ENCODE measurements at regions not wholly inside any gene's neighbourhood (a gene's known extent, or its start where the extent isn't known, plus 50 kb on each side); places are given as distances from the start of the nearest gene placed in this dataset.

GRCh38 chr6:169902604-169903003 is 151.2 kb downstream of the ERMARD start:
- Histone ChIP-seq H3K4me1 (peaks cover 0 to 4% of the 10 kb centered on the region in 2 donors), H3K4me3 (no peak overlapping the region), H3K36me3 (no peaks in the 10 kb centered on the region), H3K27ac (no peak overlapping the region), H3K9me3 (no peaks in the 10 kb centered on the region), H3K27me3 (no peaks in the 10 kb centered on the region)
- intact Hi-C loops (cut with DNase I; ENCODE audit: low total_unique reads), result no loop called here
- DNase-seq, result no peak
- TF ChIP-seq POLR2A (IDR thresholded peaks at IDR 0.05), result no peak
- TF ChIP-seq CTCF (IDR thresholded peaks at IDR 0.05), result no peak

DNA sequence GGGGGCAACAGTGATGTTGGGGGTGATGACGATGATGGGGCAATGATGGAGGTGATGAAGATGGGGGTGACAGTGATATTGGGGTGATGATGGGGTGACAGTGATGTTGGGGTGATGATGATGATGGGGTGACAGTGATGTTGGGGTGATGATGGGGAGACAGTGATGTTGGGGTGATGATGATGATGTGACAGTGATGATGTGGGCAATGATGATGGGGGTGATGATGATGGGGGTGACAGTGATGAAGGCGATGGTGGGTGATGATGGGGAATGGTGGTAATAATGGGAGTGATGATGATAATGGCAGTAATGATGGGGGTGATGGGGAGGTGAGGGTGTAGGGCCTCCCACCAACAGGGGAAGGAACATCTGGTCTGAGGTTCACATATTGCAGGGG is 150.6 kb downstream of the ERMARD start:
- intact Hi-C loops (cut with DNase I; ENCODE audit: low total_unique reads), result no loop called here
- Histone ChIP-seq H3K36me3 (no peaks in the 10 kb centered on the region), H3K27ac (no peak overlapping the region), H3K4me1 (peaks cover 0 to 4% of the 10 kb centered on the region in 2 donors), H3K4me3 (no peak overlapping the region), H3K9me3 (no peaks in the 10 kb centered on the region), H3K27me3 (no peaks in the 10 kb centered on the region)
- TF ChIP-seq POLR2A (IDR thresholded peaks at IDR 0.05) (no peak), CTCF (IDR thresholded peaks at IDR 0.05) (no peak)
- no peak for DNase-seq

GRCh38 chr6:169899481-169900145 is 148.2 kb downstream of the ERMARD start:
- H3K4me1 ChIP-seq, result no peaks in the 10 kb centered on the region
- H3K36me3 ChIP-seq, result no peaks in the 10 kb centered on the region
- DNase-seq, result no peak
- TF ChIP-seq POLR2A (IDR thresholded peaks at IDR 0.05) (no peak), CTCF (IDR thresholded peaks at IDR 0.05) (no peak)
- intact Hi-C loops (cut with DNase I; ENCODE audit: low total_unique reads), result no loop called here
- no peak overlapping the region for H3K27ac ChIP-seq
- H3K9me3 ChIP-seq, result no peaks in the 10 kb centered on the region
- no peaks in the 10 kb centered on the region for H3K27me3 ChIP-seq
- no peak overlapping the region for H3K4me3 ChIP-seq

DNA sequence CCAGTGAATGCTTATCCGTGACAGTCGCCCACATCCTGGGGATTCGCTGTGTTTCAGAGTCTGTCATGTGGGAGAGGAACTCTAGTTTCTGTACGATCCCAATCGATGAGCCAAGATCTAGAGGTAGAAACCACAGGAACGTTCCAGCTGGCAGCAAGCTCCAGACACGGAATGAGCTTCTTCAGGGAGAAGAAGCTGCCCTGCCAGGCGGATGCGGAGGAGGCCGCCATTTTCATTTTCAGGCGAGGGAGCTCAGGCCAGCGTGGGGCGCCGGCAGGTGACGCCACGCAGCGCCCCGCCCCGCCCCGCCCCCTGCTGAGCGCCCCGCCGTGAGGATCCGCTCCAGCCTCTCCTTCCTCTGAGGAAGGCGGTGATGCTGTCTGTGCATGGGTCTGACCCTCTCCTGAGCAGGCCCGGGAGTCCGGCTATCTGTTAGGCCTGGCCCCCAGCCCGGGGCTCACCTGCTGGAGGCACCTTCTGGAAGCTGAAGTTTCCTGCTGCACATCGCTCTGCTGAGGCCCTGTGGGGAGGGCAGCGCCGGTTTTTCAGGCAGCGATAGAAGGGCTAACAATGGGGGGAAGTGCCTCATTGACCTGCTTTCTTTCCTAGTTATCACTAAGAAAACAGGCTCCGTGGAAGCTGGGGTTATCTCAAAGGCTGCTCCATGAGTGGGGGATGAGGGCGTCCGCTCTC is 147.5 kb downstream of the ERMARD start:
- no peak overlapping the region for H3K27ac ChIP-seq
- DNase-seq, result no peak
- H3K4me1 ChIP-seq, result no peaks in the 10 kb centered on the region
- no peak for TF ChIP-seq POLR2A (IDR thresholded peaks at IDR 0.05)
- TF ChIP-seq CTCF (IDR thresholded peaks at IDR 0.05), result no peak
- no peaks in the 10 kb centered on the region for H3K36me3 ChIP-seq
- intact Hi-C loops (cut with DNase I; ENCODE audit: low total_unique reads), result no loop called here
- H3K9me3 ChIP-seq, result no peaks in the 10 kb centered on the region
- no peak overlapping the region for H3K4me3 ChIP-seq
- H3K27me3 ChIP-seq, result no peaks in the 10 kb centered on the region

GRCh38 chr6:169897601-169898358 is 146.4 kb downstream of the ERMARD start:
- Histone ChIP-seq H3K4me3 (no peak overlapping the region), H3K4me1 (no peaks in the 10 kb centered on the region), H3K27me3 (no peaks in the 10 kb centered on the region), H3K27ac (no peak overlapping the region), H3K36me3 (no peaks in the 10 kb centered on the region), H3K9me3 (no peaks in the 10 kb centered on the region)
- DNase-seq, result no peak
- intact Hi-C loops (cut with DNase I; ENCODE audit: low total_unique reads), result no loop called here
- TF ChIP-seq POLR2A (IDR thresholded peaks at IDR 0.05) (no peak), CTCF (IDR thresholded peaks at IDR 0.05) (no peak)
